ENCODE measurements at regions not wholly inside any gene's neighbourhood (a gene's known extent, or its start where the extent isn't known, plus 50 kb on each side); places are given as distances from the start of the nearest gene placed in this dataset.

GRCh38 chr1:119217309-119217828 lies 76.9 kb upstream of the WARS2 start:
- TF ChIP-seq CTCF (IDR thresholded peaks at IDR 0.05; ENCODE audit: insufficient read depth, low read depth, low read length, missing control alignments), result no peak
- DNase-seq (ENCODE audit: low read depth), result no peak
- H3K4me3 ChIP-seq (ENCODE audit: low read depth, low read length), result no peak overlapping the region

DNA sequence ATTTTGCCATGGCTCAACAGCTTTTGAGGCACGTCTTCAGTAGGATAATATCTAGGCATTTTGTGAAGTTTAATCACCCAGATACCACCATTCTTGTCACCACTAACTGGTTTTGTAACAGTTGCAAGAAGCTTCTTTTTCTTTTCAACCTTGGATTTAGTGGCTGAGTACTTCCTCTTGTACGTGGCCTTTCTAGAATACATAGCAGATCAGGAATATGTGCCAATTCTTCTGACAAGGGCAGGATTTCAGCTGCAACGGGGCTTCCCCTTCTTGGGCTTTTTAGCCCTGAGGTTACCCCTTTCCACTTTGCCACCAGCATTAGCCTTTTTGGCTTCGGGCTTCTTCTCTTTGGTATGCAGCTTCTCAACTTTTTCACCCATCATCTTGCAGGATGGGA lies 79.3 kb upstream of the WARS2 start:
- no peak for DNase-seq (ENCODE audit: low read depth)
- no peak for TF ChIP-seq CTCF (IDR thresholded peaks at IDR 0.05; ENCODE audit: insufficient read depth, low read depth, low read length, missing control alignments)
- H3K4me3 ChIP-seq (ENCODE audit: low read depth, low read length), result no peak overlapping the region

DNA sequence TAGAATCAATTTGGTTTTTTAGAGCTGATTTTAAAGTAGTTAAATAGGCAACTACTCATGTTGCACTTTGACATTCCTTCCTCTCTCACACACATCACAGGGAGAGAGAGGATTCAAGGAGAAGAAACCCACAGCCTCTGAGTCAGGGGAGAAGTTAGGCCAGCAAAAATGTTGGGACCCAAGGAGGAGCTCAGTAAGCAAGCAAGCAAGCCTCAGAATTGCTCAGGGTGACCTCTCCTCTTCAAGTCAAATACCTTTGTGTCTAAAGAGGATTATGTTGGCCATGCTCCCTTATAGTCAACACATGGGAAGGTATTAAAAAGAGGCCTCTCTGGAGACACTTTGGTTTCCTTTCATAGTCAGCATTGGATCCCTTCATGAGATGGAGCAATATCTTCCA lies 80.5 kb upstream of the WARS2 start:
- DNase-seq (ENCODE audit: low read depth), result no peak
- H3K4me3 ChIP-seq (ENCODE audit: low read depth, low read length), result no peak overlapping the region
- TF ChIP-seq CTCF (IDR thresholded peaks at IDR 0.05; ENCODE audit: insufficient read depth, low read depth, low read length, missing control alignments), result no peak

- TF ChIP-seq CTCF (IDR thresholded peaks at IDR 0.05; ENCODE audit: insufficient read depth, low read depth, low read length, missing control alignments), result no peak
- DNase-seq (ENCODE audit: low read depth), result peak; percentile 34
- H3K4me3 ChIP-seq (ENCODE audit: low read depth, low read length), result no peak overlapping the region
Observed at GRCh38 chr1:119222271-119222670, 81.8 kb upstream of the WARS2 start.

DNA sequence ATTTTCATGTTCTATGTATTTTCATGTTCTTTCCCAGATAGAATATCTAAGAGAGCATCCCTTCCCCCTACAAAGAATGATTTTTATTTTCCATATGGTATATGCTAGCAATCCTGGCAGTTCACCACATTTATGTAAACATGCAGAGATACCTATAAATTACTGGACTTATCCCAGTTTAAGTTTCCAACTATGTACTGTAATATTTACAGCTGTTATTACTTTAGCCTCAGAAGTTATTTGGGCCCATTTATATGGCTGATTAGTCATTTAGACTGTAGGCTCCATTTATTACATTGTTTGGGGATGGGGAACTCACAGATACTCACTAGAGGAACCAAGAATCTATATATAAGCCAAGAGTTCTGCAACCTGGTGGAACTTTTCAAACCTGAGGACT lies 84.8 kb upstream of the WARS2 start:
- no peak overlapping the region for H3K4me3 ChIP-seq (ENCODE audit: low read depth, low read length)
- DNase-seq (ENCODE audit: low read depth), result no peak
- TF ChIP-seq CTCF (IDR thresholded peaks at IDR 0.05; ENCODE audit: insufficient read depth, low read depth, low read length, missing control alignments), result no peak

DNA sequence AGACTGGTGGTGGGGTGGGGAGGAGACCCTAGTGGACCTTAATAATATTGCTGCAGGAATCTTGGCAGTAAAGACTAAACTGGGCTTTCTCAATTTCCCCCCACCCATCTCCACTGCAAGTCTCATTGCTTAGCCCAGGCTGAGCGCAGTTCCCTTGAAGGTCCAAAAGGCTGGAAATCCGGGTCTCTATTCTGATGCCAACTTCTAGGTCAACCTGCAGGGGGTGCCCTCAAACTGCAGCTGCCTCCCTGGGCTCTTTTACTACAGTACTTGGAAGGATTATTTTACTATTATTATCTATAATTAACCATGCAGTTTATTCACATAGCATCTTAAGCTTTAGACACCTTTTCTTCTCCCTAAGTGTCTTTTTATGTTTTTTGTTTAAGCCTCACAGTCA lies 85.4 kb upstream of the WARS2 start:
- no peak for DNase-seq (ENCODE audit: low read depth)
- H3K4me3 ChIP-seq (ENCODE audit: low read depth, low read length), result no peak overlapping the region
- TF ChIP-seq CTCF (IDR thresholded peaks at IDR 0.05; ENCODE audit: insufficient read depth, low read depth, low read length, missing control alignments), result peak; percentile 28

GRCh38 chr1:119226321-119226720 lies 85.9 kb upstream of the WARS2 start:
- no peak overlapping the region for H3K4me3 ChIP-seq (ENCODE audit: low read depth, low read length)
- DNase-seq (ENCODE audit: low read depth), result no peak
- no peak for TF ChIP-seq CTCF (IDR thresholded peaks at IDR 0.05; ENCODE audit: insufficient read depth, low read depth, low read length, missing control alignments)

All from GM12865 (cell line).